Keratinocyte (primary cell): ENCODE measurements at regions not wholly inside any gene's neighbourhood (a gene's known extent, or its start where the extent isn't known, plus 50 kb on each side); places are given as distances from the start of the nearest gene placed in this dataset.

ENCODE experiments used
- DNase-seq: peaks from one replicate; pipeline ENCODE4 v3.0.0-alpha.2; 2011; ENCODE audit warnings: low read depth, missing footprints, low spot score
- FAIRE-seq: peaks from 2 replicates; lab custom pipeline; 2011; peaks lifted over from hg19 to GRCh38; lab: Jason Lieb, UNC
- H2AFZ ChIP-seq: 2 replicates; pipeline ENCODE4 v1.6.0; 2012; ENCODE audit warnings: low read length, control low read depth, inconsistent platforms; ENCODE audit not compliant: control insufficient read depth
- H3K27ac ChIP-seq: 2 replicates; pipeline ENCODE4 v1.5.1; 2011; ENCODE audit warnings: low read length; ENCODE audit not compliant: control insufficient read depth, insufficient read depth
- H3K27me3 ChIP-seq: 3 replicates; pipeline ENCODE4 v1.6.0; 2011; ENCODE audit warnings: low read length; ENCODE audit not compliant: control insufficient read depth, insufficient read depth; ENCODE audit errors: extremely low read depth
- H3K36me3 ChIP-seq, 2 experiments: 2 replicates in 1 of 2; 3 replicates in 1 of 2; pipeline ENCODE4 v1.5.1; 2011; ENCODE audit warnings: low read length in 2 of 2, mild to moderate bottlenecking in 1 of 2; ENCODE audit not compliant: control insufficient read depth in 2 of 2, insufficient read depth in 2 of 2; ENCODE audit errors: extremely low read depth in 1 of 2
- H3K4me1 ChIP-seq: 3 replicates; pipeline ENCODE4 v1.5.1; 2011; ENCODE audit warnings: low read length; ENCODE audit not compliant: control insufficient read depth, insufficient read depth; ENCODE audit errors: extremely low read depth
- H3K4me2 ChIP-seq: 3 replicates; pipeline ENCODE4 v1.6.0; 2011; ENCODE audit warnings: low read depth, low read length; ENCODE audit not compliant: control insufficient read depth, insufficient read depth; ENCODE audit errors: extremely low read depth
- H3K4me3 ChIP-seq, 3 experiments: fragments of 200-600 bp in 1 of 3; sonication (generic) in 1 of 3; 2 replicates in 2 of 3; 3 replicates in 1 of 3; pipeline ENCODE4 v1.5.1; 2011 to 2016; ENCODE audit warnings: low read length in 3 of 3, mild to moderate bottlenecking in 3 of 3, control low read depth in 2 of 3, inconsistent platforms in 1 of 3, low read depth in 1 of 3, mixed read lengths in 1 of 3, mixed run types in 1 of 3, moderate library complexity in 1 of 3; ENCODE audit not compliant: control insufficient read depth in 2 of 3, insufficient read depth in 2 of 3; ENCODE audit errors: extremely low read depth in 1 of 3
- H3K79me2 ChIP-seq: 2 replicates; pipeline ENCODE4 v1.6.0; 2012; ENCODE audit warnings: low read length; ENCODE audit not compliant: control insufficient read depth, insufficient read depth
- H3K9ac ChIP-seq: 3 replicates; pipeline ENCODE4 v1.6.0; 2011; ENCODE audit warnings: low read length; ENCODE audit not compliant: control insufficient read depth, insufficient read depth; ENCODE audit errors: extremely low read depth
- H3K9me1 ChIP-seq: 3 replicates; pipeline ENCODE4 v1.6.0; 2011; ENCODE audit warnings: low read length; ENCODE audit not compliant: control insufficient read depth, insufficient read depth; ENCODE audit errors: extremely low read depth
- H3K9me3 ChIP-seq: 2 replicates; pipeline ENCODE4 v1.5.1; 2012; ENCODE audit warnings: low read depth, low read length; ENCODE audit not compliant: control insufficient read depth
- H4K20me1 ChIP-seq: 3 replicates; pipeline ENCODE4 v1.6.0; 2011; ENCODE audit warnings: low read length; ENCODE audit not compliant: control insufficient read depth, insufficient read depth; ENCODE audit errors: extremely low read depth
- CTCF ChIP-seq, 3 experiments: IDR thresholded peaks in 1 of 3; conservative IDR thresholded peaks in 1 of 3; optimal IDR thresholded peaks in 1 of 3; 2 replicates in 2 of 3; 3 replicates in 1 of 3; pipeline versions ENCODE3 to v1.5.1; 2011; ENCODE audit warnings: low read length in 3 of 3, mild to moderate bottlenecking in 3 of 3, moderate library complexity in 2 of 3, control low read depth in 1 of 3, inconsistent platforms in 1 of 3; ENCODE audit not compliant: insufficient read depth in 2 of 3; ENCODE audit errors: extremely low read depth in 1 of 3
- EZH2 ChIP-seq: IDR thresholded peaks from one replicate; pipeline ENCODE4 v1.6.1; 2012; ENCODE audit warnings: inconsistent platforms, mild to moderate bottlenecking, low read length, moderate library complexity
- dilution Hi-C: fragments of 300-500 bp; cut with MboI; formaldehyde crosslinking; loops from one replicate; pipeline ENCODE4 v1.7.0; 2020; ENCODE audit warnings: low sequenced_read_pairs; ENCODE audit not compliant: extremely low pct_ligation_motif_present

- TF ChIP-seq CTCF (optimal IDR thresholded peaks at IDR 0.05 in 1 of 3, IDR thresholded peaks at IDR 0.05 in 1 of 3, conservative IDR thresholded peaks at IDR 0.05 in 1 of 3; ENCODE audit: extremely low read depth in 1 of 3, insufficient read depth in 2 of 3, low read length in 3 of 3) (no peak), EZH2 (no peak)
- Histone ChIP-seq H3K4me2 (no peak overlapping the region), H4K20me1 (no peaks in the 10 kb centered on the region), H3K27me3 (no peaks in the 10 kb centered on the region), H3K4me3 (no peak overlapping the region), H3K9me1 (no peaks in the 10 kb centered on the region), H3K27ac (no peak overlapping the region), H3K9me3 (no peaks in the 10 kb centered on the region), H3K79me2 (no peaks in the 10 kb centered on the region), H3K4me1 (no peaks in the 10 kb centered on the region), H2AFZ (no peak overlapping the region), H3K36me3 (no peaks in the 10 kb centered on the region), H3K9ac (no peak overlapping the region)
- FAIRE-seq = no peak
- dilution Hi-C loops = no loop called here
- DNase-seq = no peak
These were observed 250.2 kb downstream of the RBM26 start for GRCh38 chr13:79155883-79156282.

- H3K4me1 ChIP-seq = no peaks in the 10 kb centered on the region
- H3K4me2 ChIP-seq = no peak overlapping the region
- no peak overlapping the region for H3K9ac ChIP-seq
- TF ChIP-seq EZH2 = no peak
- no peak for TF ChIP-seq CTCF (optimal IDR thresholded peaks at IDR 0.05 in 1 of 3, IDR thresholded peaks at IDR 0.05 in 1 of 3, conservative IDR thresholded peaks at IDR 0.05 in 1 of 3; ENCODE audit: extremely low read depth in 1 of 3, insufficient read depth in 2 of 3, low read length in 3 of 3)
- no peaks in the 10 kb centered on the region for H3K9me3 ChIP-seq
- DNase-seq (no peak), FAIRE-seq (no peak)
- dilution Hi-C loops = no loop called here
- H3K27ac ChIP-seq = no peak overlapping the region
- no peak overlapping the region for H2AFZ ChIP-seq
- no peaks in the 10 kb centered on the region for H3K9me1 ChIP-seq
- H3K79me2 ChIP-seq = no peaks in the 10 kb centered on the region
- no peaks in the 10 kb centered on the region for H3K36me3 ChIP-seq
- H3K4me3 ChIP-seq = no peak overlapping the region
- no peaks in the 10 kb centered on the region for H4K20me1 ChIP-seq
- no peaks in the 10 kb centered on the region for H3K27me3 ChIP-seq
These were observed 256.8 kb downstream of the RBM26 start for GRCh38 chr13:79149210-79149609.
